ENCODE measurements at regions not wholly inside any gene's neighbourhood (a gene's known extent, or its start where the extent isn't known, plus 50 kb on each side); places are given as distances from the start of the nearest gene placed in this dataset.

DNA sequence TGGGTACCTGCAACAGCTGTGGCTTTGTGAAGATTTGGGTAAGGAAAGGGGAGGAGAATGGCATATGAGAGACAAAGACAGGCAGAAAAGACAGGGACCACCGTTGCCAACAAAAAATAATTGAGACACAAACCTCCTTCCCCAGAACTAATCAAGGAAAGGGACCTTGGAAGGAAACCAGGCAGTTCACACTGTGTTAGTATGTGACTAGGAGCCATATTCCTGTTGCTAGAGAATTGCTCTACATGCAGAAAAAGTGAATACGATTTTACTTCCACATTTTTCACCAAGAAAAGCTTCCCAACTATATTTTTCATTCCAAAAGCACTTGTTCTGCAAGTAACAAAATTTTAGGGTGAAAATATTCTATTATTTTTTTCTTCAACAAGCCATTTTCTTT is 393.7 kb upstream of the ADAMTS9 start:
- intact Hi-C loops (cut with DNase I): no loop called here
- DNase-seq (no peak), ATAC-seq (ENCODE audit: poor library complexity) (no peak)

DNA sequence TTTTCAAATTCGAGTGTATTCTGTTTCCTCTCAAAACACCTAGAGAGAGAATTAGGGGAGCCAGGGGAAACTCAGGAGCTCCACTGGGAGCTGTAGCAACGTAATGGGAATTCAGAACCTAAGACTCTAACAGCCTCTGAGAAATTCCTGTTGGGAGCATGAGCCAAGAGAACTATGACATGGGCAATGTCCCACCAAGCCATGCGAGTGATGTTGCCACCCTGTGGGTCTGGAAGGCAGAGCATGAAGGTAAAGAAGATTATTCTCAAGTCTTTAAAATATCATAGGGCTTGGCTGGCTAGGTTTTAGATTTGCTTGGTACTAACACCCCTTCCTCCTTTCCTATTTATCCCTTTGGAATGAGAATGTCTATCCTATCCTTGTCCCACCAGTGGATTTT is 392.6 kb upstream of the ADAMTS9 start:
- ATAC-seq (ENCODE audit: poor library complexity) (peak; percentile 45), DNase-seq (no peak)
- intact Hi-C loops (cut with DNase I): no loop called here

DNA sequence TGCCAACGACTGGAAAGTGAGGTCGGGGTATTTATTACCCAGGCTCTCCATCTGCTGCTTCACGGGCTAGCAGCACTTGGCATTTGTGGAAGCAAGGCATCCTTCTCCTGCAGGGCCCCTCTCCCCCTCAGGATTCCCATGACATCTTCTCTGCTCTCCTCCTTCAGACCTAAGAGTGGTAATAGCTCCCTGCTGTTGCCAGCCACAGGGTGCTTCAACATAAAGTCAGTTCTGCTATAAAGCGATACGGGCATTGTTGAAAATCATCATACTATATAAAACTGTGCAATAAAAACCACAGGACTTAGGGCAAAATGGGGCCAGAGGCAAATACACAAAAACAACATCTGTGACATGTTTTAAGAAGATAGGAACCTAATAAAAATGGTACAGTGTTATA is 391.8 kb upstream of the ADAMTS9 start:
- intact Hi-C loops (cut with DNase I): no loop called here
- ATAC-seq (ENCODE audit: poor library complexity): no peak
- DNase-seq: no peak

DNA sequence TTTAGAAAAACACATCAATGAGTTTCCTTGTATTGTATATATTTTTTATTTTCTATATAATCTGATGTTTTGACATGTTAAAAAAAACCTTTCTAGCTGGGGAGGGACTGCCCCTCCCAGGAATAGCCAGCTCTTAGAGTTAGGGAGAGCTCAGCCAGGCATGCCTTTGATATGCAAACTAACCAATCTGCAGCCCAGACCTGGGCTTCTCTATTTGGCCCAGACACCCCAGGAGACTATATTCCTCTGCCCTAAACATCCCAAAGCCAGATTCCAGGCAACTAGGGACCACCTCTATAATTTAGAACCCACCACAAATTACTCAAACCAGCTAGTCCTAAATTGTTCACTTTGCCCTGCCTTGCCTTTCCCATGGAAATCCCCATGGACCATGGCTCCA is 390.9 kb upstream of the ADAMTS9 start:
- intact Hi-C loops (cut with DNase I): no loop called here
- ATAC-seq (ENCODE audit: poor library complexity): no peak
- no peak for DNase-seq

DNA sequence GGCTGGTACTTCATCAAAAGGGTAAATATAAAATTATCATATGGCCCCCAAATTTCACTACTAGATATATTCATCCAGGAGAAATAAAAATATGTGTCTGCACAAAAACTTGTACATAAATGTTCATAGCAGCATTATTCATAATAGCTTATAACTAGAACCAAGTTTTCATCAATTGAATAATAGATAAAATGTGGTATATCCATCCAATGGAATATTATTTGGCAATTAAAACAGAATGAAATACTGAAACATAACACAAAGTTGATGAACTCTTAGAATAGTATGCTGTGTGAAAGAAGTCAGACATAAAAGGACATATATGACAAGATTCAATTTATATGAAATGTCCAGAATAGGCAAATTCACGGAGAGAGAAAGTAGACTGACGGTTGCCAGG is 389.3 kb upstream of the ADAMTS9 start:
- DNase-seq: no peak
- intact Hi-C loops (cut with DNase I): no loop called here
- ATAC-seq (ENCODE audit: poor library complexity): no peak

DNA sequence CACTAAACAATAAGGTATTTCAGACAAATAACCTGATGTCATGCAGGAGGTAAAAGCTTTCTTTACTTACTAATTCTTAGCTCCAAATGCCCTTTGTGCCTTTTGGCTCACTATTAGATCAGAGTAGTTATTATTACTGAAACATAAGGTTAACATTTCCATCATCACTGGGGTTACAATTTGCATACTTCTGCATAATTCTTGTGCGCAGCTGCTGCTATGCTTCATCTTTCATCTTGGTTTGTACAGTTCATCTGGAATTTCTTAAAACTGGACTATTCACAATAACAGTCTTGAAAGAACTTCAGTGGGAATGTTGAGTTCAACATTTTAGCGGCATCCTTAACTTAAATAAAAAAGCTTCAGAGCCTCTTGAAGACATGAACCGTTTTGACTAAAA is 383.2 kb upstream of the ADAMTS9 start:
- intact Hi-C loops (cut with DNase I): no loop called here
- DNase-seq (no peak), ATAC-seq (ENCODE audit: poor library complexity) (no peak)

DNA sequence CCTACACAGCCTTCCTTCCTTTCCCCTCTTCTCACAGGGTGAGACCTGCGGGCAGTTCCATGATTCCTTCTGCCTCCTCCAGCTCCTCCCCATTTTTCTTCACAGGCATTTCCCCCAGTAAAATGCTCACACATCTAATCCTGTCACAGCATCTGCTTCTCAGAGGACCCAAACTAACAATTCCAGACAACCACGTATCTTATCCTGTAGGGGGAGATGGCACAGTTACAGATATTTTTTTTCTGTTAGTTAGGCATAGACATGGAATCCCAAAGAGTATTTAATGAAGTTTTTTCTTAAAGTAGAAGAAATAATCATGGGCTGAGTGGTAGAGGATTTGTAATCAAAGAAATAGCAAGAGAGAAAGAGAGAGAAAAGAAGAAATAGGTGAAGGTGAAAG is 373.1 kb upstream of the ADAMTS9 start:
- intact Hi-C loops (cut with DNase I): no loop called here
- DNase-seq (no peak), ATAC-seq (ENCODE audit: poor library complexity) (no peak)

DNA sequence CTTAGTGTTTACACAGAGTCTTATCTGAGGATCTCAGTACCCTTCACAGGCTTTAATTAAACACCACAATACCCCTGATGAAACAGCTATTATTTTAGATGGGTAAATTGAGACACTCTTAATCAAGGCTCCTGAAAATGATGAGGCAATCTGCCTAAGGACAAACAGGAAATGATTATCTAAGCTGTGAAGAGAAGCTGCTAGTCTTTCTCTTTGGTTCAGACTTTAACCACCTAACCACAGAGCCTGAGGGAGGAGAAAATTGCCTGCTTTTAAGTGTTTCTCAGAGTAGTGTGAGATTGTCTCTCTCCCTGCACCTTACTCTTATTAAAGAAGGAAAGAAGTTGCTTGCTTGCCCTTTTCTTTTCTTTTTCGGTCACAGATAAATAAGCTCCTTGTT is 364.3 kb upstream of the ADAMTS9 start:
- intact Hi-C loops (cut with DNase I): no loop called here
- DNase-seq (no peak), ATAC-seq (ENCODE audit: poor library complexity) (no peak)

DNA sequence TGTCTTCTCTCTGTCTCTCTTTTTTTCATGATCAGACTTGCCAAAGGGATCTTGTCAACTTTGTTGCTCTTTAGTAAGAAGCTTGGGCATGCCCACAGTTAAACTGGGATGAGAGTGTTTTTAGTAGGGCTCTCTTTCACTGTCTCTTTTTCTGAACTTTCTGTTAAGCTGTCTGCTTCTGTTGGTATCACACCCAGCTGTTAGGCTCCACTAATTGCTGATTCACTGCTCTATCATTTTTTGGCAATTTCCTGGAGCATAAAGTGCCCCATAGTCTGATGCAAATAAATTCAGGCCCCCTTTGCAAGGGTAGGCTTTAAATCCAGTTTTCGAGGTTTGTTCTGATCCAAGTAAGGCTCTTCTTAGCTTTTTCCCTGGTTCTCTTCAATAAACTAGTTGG is 360.4 kb upstream of the ADAMTS9 start:
- ATAC-seq (ENCODE audit: poor library complexity): no peak
- no peak for DNase-seq
- intact Hi-C loops (cut with DNase I): no loop called here

DNA sequence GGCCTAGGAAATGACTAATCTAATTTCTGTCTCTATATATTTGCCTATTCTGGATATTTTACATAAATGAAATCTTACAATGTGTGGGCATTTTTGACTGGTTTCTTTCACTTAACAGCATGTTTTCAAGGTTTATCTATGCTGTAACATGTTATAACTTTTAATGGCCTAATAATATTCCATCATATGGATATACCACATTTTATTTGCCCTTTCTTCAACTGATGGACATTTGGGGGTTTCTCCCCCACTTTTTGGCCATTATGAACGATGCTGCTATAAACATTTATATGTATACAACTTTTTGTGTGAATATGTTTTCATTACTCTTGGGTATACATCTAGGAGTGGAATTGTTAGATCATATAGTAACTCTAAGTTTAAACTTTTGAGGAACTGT is 357.3 kb upstream of the ADAMTS9 start:
- intact Hi-C loops (cut with DNase I): no loop called here
- no peak for ATAC-seq (ENCODE audit: poor library complexity)
- DNase-seq: no peak

DNA sequence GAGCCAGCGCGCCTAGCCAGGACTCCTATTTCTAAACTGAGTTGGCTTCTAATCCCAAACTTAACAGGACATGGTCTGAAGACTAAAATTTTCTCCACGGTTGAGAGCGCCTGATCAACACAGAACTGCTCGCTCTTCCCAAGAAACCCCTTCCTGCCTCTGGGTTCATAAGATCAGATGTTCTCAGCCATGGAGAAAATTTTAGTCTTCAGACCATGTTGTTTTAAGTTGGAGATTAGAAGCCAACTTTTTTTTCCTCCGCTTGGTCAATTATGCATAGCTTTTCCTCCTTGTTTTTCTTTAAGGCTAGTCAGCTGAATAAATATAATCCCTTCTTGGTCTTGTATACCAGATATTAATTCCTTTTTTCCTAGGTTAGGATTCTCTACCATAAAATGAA is 356.6 kb upstream of the ADAMTS9 start:
- intact Hi-C loops (cut with DNase I): no loop called here

DNA sequence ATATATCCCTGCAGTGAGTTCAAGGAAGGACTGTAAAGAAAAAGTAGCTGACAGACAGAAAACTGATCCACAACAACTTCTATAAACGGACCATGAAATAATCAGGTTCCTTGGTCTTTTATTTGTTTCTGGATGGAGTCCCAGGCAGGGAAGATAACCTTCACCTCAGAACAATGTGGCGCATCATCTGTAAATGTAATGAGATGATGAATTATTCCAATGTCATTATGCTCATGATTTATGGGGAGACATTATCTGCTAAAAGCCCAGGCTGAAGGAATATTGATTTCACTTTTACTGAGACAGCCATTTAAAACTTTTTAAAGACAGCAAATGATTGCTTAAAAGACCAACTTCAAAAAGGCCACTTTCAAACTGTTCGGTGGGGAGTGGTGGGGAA is 354.9 kb upstream of the ADAMTS9 start:
- DNase-seq (no peak), ATAC-seq (ENCODE audit: poor library complexity) (no peak)
- intact Hi-C loops (cut with DNase I): no loop called here

More for the DNA sequence above, 356.6 kb upstream of the ADAMTS9 start:
- ATAC-seq (ENCODE audit: poor library complexity) (no peak), DNase-seq (no peak)

DNA sequence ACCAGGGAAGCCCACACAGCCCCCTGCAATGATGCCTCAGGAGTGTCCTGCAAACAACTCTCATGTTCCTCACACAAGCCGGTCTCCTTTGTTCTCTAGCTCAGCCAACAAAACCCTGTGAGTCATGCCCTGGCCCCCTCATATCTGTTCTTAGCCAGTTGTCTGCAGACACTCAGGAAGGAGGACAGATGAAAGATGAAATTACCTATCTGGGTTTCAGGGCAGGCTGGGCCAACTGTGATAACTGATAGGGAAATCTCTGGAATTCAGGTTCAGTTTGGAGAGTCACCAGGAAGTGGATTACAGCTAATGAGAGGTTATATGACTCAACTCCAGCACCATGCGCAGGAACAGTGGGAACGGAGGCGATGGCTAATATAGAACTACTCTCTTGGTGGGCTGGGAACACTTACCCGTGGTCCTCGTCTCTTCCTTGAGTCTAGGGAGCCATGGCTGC is 352.0 kb upstream of the ADAMTS9 start:
- DNase-seq (no peak), ATAC-seq (ENCODE audit: poor library complexity) (no peak)
- intact Hi-C loops (cut with DNase I): no loop called here

DNA sequence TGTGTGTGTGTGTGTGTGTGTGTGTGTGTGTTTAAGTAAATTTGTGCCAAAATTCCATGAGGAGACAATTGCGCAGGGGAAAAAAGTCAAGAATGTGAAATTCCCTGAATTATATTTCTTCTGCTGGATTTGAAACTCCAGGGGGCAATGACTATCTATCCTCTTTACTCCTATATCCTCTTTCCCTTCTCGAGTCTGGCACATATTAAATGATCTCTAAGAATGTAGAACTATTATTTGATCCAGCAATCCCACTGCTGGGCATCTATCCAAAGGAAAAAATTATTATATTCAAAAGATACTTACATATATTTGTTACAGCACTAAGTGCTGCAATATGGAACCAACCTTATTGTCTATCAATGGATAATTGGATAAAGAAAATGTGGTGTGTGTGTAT is 350.1 kb upstream of the ADAMTS9 start:
- DNase-seq (no peak), ATAC-seq (ENCODE audit: poor library complexity) (no peak)
- intact Hi-C loops (cut with DNase I): no loop called here

DNA sequence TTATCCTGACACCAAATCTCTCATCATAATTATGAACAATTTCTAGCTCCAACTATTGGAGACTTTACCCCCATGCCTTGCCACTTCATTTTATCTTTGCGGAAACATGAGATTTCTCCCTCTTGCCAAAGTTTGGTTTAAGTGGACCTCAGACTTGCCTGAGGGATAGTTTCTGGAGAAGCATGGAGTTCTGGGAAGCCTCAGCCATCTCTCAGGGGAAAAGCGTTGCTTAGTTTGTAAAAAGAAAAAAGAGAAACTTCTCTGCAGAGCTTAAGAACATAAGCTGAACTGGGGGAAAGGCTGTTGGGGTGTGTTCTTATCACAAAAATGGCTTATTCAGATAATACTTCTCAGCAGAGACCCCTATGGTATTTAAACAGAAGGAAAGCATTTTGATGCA is 347.4 kb upstream of the ADAMTS9 start:
- ATAC-seq (ENCODE audit: poor library complexity) (no peak), DNase-seq (no peak)
- intact Hi-C loops (cut with DNase I): no loop called here

DNA sequence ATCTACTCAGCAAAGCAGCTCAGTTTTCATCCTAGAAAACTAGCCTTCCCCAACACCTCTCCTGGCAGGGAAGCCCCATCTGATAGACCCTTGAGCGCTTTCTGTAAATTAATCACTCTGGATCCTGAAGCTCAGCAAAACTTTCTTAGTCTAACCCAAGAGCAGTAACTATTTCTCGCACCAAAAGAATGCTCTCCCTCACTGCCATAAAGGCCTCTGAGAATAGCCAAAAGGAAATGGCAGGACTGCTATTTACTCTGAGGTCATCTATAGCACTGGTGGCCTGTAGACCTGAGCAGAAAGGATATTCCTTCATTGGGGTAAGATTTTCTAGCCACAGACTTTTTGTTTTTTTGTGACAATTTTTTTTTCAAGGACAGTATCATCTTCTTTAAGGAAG is 345.8 kb upstream of the ADAMTS9 start:
- intact Hi-C loops (cut with DNase I): no loop called here
- DNase-seq: no peak
- ATAC-seq (ENCODE audit: poor library complexity): no peak

DNA sequence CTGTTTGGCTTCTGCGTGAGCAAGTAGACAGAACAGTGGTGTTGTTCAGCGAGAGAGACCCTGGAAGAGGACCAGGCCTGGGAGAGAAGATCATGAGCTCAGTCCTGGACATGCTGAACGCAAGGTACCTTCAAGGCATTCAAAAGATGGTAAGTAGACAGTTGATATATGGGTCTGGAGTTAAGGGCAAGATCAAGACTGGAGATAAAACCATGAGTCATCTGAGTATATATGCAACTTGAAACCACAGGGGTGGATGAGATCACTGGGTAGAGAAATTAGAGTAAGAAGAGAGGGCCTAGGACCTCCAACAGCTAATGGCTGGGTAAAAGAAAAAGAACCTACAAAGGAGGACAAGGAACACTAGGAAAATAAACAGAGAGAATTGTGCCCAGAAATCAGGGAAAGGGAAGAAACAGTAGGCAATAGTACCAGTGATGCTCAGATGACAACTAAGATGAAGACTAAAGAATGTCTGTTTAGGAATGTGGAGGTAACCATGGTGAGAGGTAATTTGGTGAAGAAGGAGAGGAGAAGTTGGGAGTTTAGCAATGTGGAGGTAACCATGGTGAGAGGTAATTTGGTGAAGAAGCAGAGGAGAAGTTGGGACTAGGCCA is 343.2 kb upstream of the ADAMTS9 start:
- ATAC-seq (ENCODE audit: poor library complexity) (no peak), DNase-seq (no peak)
- intact Hi-C loops (cut with DNase I): no loop called here

DNA sequence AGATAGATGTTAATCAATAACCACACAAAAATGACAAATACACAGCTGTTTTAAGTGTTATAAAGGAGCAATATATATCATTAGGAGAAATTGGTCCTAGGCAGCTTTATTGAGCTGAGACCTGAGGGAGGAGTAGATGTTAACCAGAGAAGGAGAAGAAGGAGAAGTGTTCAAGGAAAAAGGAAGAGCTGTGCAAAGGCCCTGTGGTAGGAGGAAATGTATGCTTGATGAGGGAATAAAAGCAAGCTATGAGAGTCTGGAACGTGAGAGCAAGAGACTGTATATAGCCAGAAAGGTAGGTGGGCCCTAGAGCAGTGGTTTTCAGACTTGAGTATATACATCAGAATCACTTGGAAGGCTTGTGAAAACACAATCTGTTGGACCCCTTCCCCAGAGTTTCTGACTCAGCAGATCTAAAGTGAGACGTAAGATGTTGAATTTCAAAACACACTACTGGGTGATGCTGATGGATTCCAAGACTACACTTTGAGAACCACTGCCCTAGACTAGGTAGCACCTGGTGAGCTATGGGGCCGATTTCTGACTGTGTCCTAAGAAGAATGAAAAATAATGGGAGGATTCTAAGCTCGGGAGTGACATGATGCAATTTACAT is 342.3 kb upstream of the ADAMTS9 start:
- intact Hi-C loops (cut with DNase I): no loop called here
- no peak for DNase-seq
- ATAC-seq (ENCODE audit: poor library complexity): no peak

DNA sequence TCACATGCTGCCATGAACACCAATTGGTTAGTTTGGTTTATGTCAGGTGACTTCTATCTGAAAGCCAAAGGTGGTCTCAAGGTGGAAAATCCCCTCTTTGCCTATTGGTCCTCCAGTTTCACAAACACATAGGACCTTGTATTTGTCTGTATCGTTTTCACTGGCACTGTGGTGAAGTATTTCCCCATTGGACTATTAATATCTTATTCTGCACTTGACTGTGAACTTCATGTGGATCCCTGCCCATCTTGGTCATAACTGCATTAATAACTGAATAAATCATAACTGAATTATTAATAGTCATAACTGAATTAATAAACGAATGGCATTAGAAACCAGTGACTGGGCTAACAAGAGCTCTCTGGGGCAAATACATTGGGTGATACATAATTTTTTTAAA is 341.3 kb upstream of the ADAMTS9 start:
- intact Hi-C loops (cut with DNase I): no loop called here
- no peak for DNase-seq
- peak; percentile 60 for ATAC-seq (ENCODE audit: poor library complexity)

DNA sequence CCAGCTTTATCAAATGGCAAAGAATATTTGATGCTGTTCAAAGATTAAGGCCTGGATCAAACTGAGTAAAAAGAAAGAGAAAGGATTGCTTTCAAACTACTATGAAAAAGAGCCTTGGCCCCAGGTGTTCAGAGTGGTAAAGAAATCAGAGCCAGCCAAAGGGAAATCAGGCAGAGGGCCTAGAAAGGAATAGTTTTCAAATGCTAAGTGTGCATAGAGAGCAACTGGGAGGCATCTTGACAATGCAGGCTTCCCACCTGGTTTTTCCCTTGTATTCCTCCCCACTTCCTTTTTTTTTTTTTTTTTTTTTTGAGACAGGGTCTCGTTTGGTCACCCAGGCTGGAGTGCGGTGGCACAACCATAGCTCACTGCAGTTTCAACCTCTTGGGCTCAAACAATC is 340.2 kb upstream of the ADAMTS9 start:
- ATAC-seq (ENCODE audit: poor library complexity) (no peak), DNase-seq (no peak)
- intact Hi-C loops (cut with DNase I): no loop called here

DNA sequence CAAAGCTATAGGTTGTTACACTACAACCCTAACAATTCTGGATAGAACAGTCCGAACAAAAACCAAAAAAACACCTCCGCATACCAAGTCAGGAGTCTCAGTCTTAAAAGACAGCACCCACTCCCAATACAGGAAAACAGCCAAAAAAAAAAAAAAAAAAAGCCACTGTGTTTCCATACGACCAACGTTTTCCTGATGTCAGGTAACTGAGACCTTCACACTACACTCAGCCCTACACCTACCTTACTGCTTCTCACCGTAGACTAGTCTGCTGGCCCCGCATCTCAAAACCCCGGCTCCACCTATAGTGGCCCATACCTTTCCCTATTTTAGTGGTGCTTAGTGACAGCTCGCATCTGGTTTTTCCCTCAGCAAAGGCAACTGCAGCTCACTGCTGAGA is 339.5 kb upstream of the ADAMTS9 start:
- intact Hi-C loops (cut with DNase I): no loop called here
- no peak for DNase-seq
- ATAC-seq (ENCODE audit: poor library complexity): no peak
